ENCODE measurements at regions not wholly inside any gene's neighbourhood (a gene's known extent, or its start where the extent isn't known, plus 50 kb on each side); places are given as distances from the start of the nearest gene placed in this dataset.
"Not testable (repeated sequence)": the region's sequence is repeated elsewhere in the genome, so short reads cannot be mapped to it uniquely, and the experiment has no call there.

GRCh38 chr5:15131909-15132308 lies 260.3 kb upstream of the ANKH start:
- Mint-ChIP-seq H3K4me3 (no peak overlapping the region), H3K27ac (no peak overlapping the region), H3K36me3 (peaks cover 5 to 42% (median 15%) of the 10 kb centered on the region in 3 donors), H3K4me1 (no peaks in the 10 kb centered on the region), H3K27me3 (peaks cover 3 to 16% (median 3%) of the 10 kb centered on the region in 5 donors), H3K9me3 (peaks cover 27 to 81% (median 48%) of the 10 kb centered on the region in 9 donors)
- DNase-seq (no peak), ATAC-seq (no peak)
- POLR2A ChIA-PET = no interaction called here

DNA sequence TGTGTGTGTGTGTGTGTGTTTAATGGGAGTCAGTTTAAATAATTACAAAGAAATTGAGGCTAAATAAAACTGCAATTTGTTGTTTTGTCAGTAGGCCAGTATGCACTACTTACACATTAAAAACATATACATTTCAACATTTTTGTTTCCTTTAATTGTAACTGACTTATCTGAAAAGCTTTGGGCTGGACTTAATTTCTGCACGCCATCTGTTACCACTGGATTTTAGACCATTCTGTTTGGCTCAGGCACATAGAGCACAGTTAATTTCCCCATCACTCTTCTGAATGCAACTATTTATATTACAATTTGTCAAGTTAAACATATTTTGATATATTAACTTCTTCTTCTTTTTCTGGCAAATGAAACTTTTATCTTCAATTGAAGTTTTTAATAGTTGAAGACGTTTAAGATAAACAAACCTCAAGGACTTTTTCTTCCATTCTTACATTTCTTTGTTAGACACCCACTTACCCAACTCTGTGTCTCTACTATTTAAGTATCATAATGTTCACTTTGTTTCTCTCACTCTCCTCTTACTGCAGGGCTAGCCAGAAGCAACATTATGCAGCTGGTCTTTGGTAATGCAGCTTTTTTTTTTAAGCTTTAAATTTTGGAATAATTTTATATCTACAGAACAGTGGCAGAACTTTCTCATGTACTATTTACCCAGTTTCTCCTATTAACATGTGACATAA lies 253.4 kb upstream of the ANKH start:
- peaks cover 15 to 80% (median 43%) of the 10 kb centered on the region in 9 donors for H3K9me3 Mint-ChIP-seq
- H3K27ac Mint-ChIP-seq = no peak overlapping the region
- ATAC-seq (no peak), DNase-seq (no peak)
- H3K36me3 Mint-ChIP-seq = peaks cover 0 to 30% (median 5%) of the 10 kb centered on the region in 3 donors
- POLR2A ChIA-PET = no interaction called here
- no peak overlapping the region for H3K4me3 Mint-ChIP-seq
- H3K4me1 Mint-ChIP-seq = no peaks in the 10 kb centered on the region
- H3K27me3 Mint-ChIP-seq = peaks cover 0 to 3% (median 0%) of the 10 kb centered on the region in 5 donors

GRCh38 chr5:15124461-15124860 lies 252.9 kb upstream of the ANKH start:
- Mint-ChIP-seq H3K27ac (no peak overlapping the region), H3K27me3 (peaks cover 0 to 3% (median 0%) of the 10 kb centered on the region in 5 donors), H3K9me3 (peaks cover 14 to 75% (median 38%) of the 10 kb centered on the region in 9 donors), H3K4me1 (no peaks in the 10 kb centered on the region), H3K36me3 (peaks cover 0 to 26% (median 2%) of the 10 kb centered on the region in 3 donors), H3K4me3 (no peak overlapping the region)
- no peak for ATAC-seq
- no peak for DNase-seq
- POLR2A ChIA-PET = no interaction called here

DNA sequence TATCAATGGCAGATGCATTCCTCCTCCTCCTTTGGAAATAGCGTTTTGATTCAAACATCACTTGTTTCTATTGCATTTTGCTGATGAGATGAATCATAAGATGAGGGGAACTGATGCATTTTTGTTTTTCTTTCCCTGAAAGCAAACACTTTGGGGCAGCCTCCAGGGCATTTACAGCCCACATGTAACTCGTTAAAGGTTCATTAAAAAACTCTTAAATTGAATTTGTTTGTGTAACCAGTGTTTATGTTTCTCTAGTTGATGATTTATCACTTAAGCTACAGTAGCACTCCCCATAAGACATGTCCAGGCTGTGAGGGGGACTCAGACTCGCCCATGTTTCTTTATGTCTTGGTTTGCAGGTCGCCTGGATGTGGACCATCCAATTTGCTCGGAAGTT lies 246.1 kb upstream of the ANKH start:
- no peak overlapping the region for H3K27ac Mint-ChIP-seq
- ATAC-seq (no peak), DNase-seq (no peak)
- no peaks in the 10 kb centered on the region for H3K4me1 Mint-ChIP-seq
- peaks cover 0 to 33% (median 16%) of the 10 kb centered on the region in 9 donors for H3K9me3 Mint-ChIP-seq
- peaks cover 0 to 14% (median 0%) of the 10 kb centered on the region in 3 donors for H3K36me3 Mint-ChIP-seq
- peaks cover 0 to 4% (median 0%) of the 10 kb centered on the region in 5 donors for H3K27me3 Mint-ChIP-seq
- POLR2A ChIA-PET = no interaction called here
- H3K4me3 Mint-ChIP-seq = no peak overlapping the region

DNA sequence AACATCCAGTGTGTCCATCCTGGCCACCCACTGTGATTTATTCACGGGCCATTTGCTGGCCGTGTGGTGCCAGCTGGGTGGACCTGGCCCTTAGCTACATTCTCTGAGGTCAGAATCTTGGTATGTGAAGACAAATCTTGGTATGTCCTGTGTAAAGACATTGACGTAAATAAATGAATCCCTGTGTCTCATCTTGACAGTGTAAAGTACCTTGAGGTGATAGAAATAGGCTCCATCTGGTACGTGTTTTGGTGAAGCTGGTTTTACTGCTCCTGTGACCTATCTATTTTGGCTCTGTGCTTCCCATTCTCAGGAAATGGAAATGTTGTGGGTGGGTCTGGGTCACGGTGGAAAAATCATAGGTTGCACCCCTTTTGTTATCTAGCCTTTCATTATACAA lies 245.4 kb upstream of the ANKH start:
- no peak overlapping the region for H3K27ac Mint-ChIP-seq
- peaks cover 0 to 13% (median 0%) of the 10 kb centered on the region in 3 donors for H3K36me3 Mint-ChIP-seq
- H3K27me3 Mint-ChIP-seq = peaks cover 0 to 4% (median 0%) of the 10 kb centered on the region in 5 donors
- DNase-seq (no peak), ATAC-seq (no peak)
- no peak overlapping the region for H3K4me3 Mint-ChIP-seq
- H3K9me3 Mint-ChIP-seq = peaks cover 0 to 26% (median 15%) of the 10 kb centered on the region in 9 donors
- H3K4me1 Mint-ChIP-seq = no peaks in the 10 kb centered on the region
- POLR2A ChIA-PET = no interaction called here

DNA sequence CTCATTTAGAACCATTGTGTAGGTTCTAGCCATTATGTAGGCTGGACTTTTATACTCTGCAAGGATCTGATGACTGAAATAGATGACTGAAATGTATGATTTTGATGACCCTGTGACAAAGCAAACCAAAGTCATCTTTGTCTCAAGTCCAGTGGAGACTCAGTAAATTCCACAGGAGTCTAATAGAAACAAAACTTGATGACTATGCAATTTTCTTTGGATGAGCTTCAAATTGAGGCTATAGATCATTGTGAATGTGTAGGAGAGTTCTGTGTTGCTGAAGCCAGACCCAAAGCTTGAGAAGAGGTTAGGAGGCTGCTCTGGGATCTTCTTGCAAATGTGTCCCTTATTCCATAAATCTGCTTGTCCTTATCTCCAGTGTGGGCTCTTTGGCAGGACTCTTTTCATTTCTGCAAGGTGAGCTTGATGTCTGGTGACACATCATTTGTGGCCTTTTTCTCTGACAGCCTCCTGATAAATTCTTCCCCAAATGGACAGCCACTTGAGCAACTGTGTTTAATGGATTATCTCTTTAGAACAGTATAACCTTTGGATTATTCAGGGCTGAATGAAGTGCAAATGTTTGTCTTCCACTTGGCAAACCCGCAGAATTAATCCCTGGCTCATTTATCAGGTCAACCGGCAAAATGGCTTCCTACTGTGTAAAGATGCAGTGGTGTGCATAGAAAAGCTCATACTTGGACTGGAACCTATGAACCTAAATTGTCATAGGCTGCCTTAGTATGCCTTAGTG lies 235.1 kb upstream of the ANKH start:
- Mint-ChIP-seq H3K9me3 (peaks cover 0 to 6% (median 0%) of the 10 kb centered on the region in 9 donors), H3K36me3 (peaks cover 0 to 6% (median 0%) of the 10 kb centered on the region in 3 donors), H3K27me3 (no peaks in the 10 kb centered on the region), H3K4me1 (peaks cover 0 to 4% (median 0%) of the 10 kb centered on the region in 4 donors), H3K4me3 (no peak overlapping the region), H3K27ac (no peak overlapping the region)
- DNase-seq = no peak
- POLR2A ChIA-PET = no interaction called here
- ATAC-seq = no peak

DNA sequence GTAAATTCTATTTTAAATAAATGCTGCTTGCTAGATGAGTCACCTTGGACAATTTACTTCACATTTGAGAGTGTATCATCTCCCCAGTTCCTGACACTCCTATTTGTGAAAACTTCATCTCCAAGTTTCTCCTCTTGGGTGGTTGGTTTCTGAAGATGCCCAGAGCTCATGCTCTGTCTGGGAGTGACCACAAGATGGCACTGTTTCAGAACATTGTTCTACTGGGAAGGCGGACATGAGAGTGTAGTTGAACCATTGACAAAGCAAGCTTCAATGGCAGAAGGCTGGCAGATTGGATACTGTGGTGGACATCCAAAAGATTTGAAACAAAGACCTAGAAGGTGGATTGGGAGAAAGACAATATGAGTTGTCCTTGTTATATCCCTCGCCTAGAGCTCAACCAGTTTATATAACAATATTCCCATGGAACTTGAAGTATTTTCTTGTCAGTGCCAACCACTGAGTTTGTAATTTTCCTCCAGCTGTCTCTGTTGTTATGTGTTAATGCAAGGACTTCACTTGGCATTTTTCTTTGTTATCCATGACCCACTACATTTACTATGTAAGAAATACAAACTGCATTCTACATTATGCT lies 234.3 kb upstream of the ANKH start:
- Mint-ChIP-seq H3K36me3 (peaks cover 0 to 6% (median 0%) of the 10 kb centered on the region in 3 donors), H3K9me3 (peaks cover 0 to 8% (median 2%) of the 10 kb centered on the region in 9 donors), H3K4me3 (no peak overlapping the region), H3K4me1 (peaks cover 0 to 4% (median 0%) of the 10 kb centered on the region in 4 donors), H3K27me3 (no peaks in the 10 kb centered on the region), H3K27ac (no peak overlapping the region)
- POLR2A ChIA-PET = no interaction called here
- DNase-seq = peak in 2 of 10 donors; percentile 0 to 19
- ATAC-seq = no peak

DNA sequence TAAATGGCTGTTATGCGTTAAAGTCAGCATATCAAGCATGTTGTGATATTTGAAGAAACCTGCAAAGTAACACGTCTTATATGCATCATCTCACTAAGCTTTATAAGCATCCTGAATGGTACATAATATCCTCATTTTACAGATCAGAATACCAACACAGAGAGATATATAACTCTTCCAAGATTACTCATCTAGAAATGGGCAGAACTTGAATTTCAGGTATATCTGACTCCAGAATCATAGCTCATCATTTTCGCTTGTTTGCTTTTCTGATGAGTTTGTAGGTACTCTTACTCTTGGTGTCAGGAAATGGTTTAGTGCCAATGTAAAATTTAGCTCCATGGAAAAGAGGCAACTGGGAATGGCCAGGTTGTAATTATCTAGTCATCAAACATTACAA lies 232.3 kb upstream of the ANKH start:
- POLR2A ChIA-PET = no interaction called here
- peaks cover 0 to 7% (median 0%) of the 10 kb centered on the region in 5 donors for H3K27me3 Mint-ChIP-seq
- peaks cover 0 to 4% (median 0%) of the 10 kb centered on the region in 4 donors for H3K4me1 Mint-ChIP-seq
- H3K4me3 Mint-ChIP-seq = no peak overlapping the region
- peaks cover 0 to 26% (median 9%) of the 10 kb centered on the region in 9 donors for H3K9me3 Mint-ChIP-seq
- peaks cover 0 to 6% (median 5%) of the 10 kb centered on the region in 3 donors for H3K36me3 Mint-ChIP-seq
- ATAC-seq (no peak), DNase-seq (no peak)
- no peak overlapping the region for H3K27ac Mint-ChIP-seq

DNA sequence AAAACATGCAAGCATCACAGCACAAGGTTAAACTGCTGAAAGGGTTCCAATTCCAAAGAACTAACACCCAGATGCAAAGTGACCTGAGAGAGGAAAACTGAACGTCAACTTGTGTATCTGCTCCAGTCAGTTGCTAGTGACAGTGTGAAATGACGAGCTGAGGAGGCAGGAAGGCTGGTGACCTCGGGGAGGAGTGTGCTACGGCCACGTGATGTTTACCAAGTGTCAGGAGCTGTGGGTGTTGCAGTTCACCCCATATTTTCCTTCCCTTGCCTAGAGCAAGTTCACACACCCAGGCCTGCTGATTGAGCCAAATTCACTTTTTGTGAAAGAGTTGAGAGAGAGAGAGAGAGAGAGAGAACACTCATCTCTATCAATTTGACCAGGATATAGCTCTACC lies 231.6 kb upstream of the ANKH start:
- ATAC-seq (peak in 1 of 2 donors; percentile 28), DNase-seq (no peak)
- Mint-ChIP-seq H3K9me3 (peaks cover 0 to 26% (median 11%) of the 10 kb centered on the region in 9 donors), H3K36me3 (peaks cover 0 to 6% (median 2%) of the 10 kb centered on the region in 3 donors), H3K4me1 (peaks cover 0 to 4% (median 0%) of the 10 kb centered on the region in 4 donors), H3K27me3 (peaks cover 0 to 7% (median 0%) of the 10 kb centered on the region in 5 donors), H3K4me3 (no peak overlapping the region), H3K27ac (peak overlapping the region in 2 of 10 donors; percentile 9 to 14)
- POLR2A ChIA-PET = no interaction called here

DNA sequence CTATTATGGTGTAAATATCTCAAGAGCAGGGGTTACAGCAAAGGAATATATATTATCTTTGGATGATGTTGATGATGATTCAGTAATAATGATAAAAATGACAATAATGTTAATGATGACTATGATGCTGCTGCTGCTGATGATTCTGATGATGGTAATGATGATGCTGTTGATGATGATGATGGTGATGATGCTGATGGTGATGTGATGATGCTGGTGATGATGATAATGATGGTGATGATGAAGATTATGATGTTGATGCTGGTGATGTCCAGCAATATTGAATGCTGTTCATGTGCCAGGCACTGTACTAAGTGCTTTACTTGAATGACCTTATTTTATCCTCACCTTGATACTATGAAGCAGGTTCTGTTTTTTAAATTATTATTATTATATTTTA lies 226.0 kb upstream of the ANKH start:
- Mint-ChIP-seq H3K36me3 (peaks cover 0 to 17% (median 2%) of the 10 kb centered on the region in 3 donors), H3K4me1 (no peaks in the 10 kb centered on the region), H3K27ac (no peak overlapping the region), H3K4me3 (no peak overlapping the region), H3K9me3 (peaks cover 0 to 32% (median 14%) of the 10 kb centered on the region in 9 donors), H3K27me3 (peaks cover 0 to 7% (median 0%) of the 10 kb centered on the region in 5 donors)
- ATAC-seq (no peak), DNase-seq (no peak)
- POLR2A ChIA-PET = no interaction called here

- H3K4me1 Mint-ChIP-seq, ATAC-seq, H3K27me3 Mint-ChIP-seq, DNase-seq, H3K4me3 Mint-ChIP-seq, POLR2A ChIA-PET, H3K27ac Mint-ChIP-seq: not testable (repeated sequence)
- Mint-ChIP-seq H3K9me3 (peaks cover 0 to 32% (median 14%) of the 10 kb centered on the region in 9 donors), H3K36me3 (peaks cover 0 to 17% (median 2%) of the 10 kb centered on the region in 3 donors)
Observed at GRCh38 chr5:15096686-15097085, 225.1 kb upstream of the ANKH start.

DNA sequence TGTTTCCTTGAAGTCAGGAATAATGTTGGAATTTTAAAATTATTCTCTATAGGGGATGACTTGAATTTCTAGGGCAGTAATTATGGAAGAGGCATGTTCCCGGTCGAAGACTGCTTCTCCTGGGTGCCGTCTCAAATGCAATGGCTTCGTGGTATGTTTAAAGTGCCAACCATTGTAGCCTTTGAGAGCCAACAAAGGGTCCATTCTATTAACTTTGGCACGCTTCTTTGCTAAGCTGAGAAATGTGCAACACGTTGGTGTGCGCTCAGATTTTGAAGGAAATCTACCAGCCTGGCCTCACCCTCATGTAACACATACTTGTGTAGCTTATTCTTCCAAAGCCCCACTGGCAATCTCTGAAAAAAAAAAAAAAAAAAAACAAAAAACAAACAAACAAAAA lies 221.2 kb upstream of the ANKH start:
- H3K27ac Mint-ChIP-seq = no peak overlapping the region
- H3K36me3 Mint-ChIP-seq = peaks cover 0 to 11% (median 2%) of the 10 kb centered on the region in 3 donors
- no peaks in the 10 kb centered on the region for H3K4me1 Mint-ChIP-seq
- POLR2A ChIA-PET = no interaction called here
- DNase-seq (no peak), ATAC-seq (no peak)
- peaks cover 0 to 7% (median 2%) of the 10 kb centered on the region in 5 donors for H3K27me3 Mint-ChIP-seq
- H3K4me3 Mint-ChIP-seq = no peak overlapping the region
- peaks cover 0 to 28% (median 8%) of the 10 kb centered on the region in 9 donors for H3K9me3 Mint-ChIP-seq

DNA sequence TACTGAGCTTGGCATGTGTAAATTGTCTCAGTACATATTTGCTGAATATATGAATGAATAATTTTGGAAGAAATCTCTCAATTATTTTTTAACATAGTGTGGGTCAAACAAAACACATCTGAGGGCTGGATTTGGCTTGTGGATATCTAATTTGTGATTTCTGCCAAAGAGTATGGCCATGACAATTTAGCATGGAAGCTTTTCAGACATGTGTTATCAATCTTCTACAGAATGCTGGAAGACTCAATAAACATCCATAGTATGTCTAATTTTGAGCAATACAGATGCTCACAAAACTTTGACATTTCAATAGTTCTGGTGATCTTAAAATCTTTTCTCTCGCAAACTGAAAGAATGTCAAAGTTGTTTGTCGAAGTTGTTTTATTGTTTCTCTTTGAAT lies 214.1 kb upstream of the ANKH start:
- peaks cover 0 to 7% (median 0%) of the 10 kb centered on the region in 5 donors for H3K27me3 Mint-ChIP-seq
- H3K4me3 Mint-ChIP-seq = no peak overlapping the region
- no peaks in the 10 kb centered on the region for H3K4me1 Mint-ChIP-seq
- POLR2A ChIA-PET = no interaction called here
- no peak for ATAC-seq
- H3K36me3 Mint-ChIP-seq = no peaks in the 10 kb centered on the region
- peaks cover 0 to 20% (median 5%) of the 10 kb centered on the region in 9 donors for H3K9me3 Mint-ChIP-seq
- DNase-seq = no peak
- H3K27ac Mint-ChIP-seq = no peak overlapping the region

All from naive thymus-derived CD8-positive, alpha-beta T cell (primary cell).